HG03175 (cell line): ENCODE measurements at regions not wholly inside any gene's neighbourhood (a gene's known extent, or its start where the extent isn't known, plus 50 kb on each side); places are given as distances from the start of the nearest gene placed in this dataset.

ENCODE experiments used
- ATAC-seq: cut with Tn5 transposase; IDR thresholded peaks from one replicate; pipeline ENCODE4 v1.9.1; 2021; ENCODE audit warnings: mild to moderate bottlenecking, moderate library complexity; ENCODE audit not compliant: unreplicated experiment

GRCh38 chr5:74428275-74428674 lies 212.3 kb downstream of the ENC1 start:
- ATAC-seq: no peak

DNA sequence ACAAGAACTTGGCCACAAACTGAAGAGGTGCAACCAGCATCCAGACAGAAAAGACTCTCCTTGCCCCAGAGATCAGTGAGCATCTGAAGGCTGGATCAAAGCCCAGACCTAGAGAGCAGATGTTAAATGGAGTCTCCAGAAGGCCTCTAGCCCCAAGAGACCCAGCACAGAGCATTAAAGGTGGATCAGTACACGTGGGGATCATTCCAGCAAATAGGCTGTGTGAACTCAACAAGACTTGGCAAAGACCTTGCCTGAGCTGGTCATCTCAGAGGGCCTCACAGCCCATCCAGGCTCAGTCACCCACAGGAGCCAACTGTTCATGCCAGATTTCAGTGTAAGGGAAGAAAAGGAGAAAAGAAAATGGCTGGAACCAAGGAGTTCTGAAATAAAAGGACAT lies 214.0 kb downstream of the ENC1 start:
- ATAC-seq: no peak

GRCh38 chr5:74424162-74424868 lies 216.2 kb downstream of the ENC1 start:
- no peak for ATAC-seq

DNA sequence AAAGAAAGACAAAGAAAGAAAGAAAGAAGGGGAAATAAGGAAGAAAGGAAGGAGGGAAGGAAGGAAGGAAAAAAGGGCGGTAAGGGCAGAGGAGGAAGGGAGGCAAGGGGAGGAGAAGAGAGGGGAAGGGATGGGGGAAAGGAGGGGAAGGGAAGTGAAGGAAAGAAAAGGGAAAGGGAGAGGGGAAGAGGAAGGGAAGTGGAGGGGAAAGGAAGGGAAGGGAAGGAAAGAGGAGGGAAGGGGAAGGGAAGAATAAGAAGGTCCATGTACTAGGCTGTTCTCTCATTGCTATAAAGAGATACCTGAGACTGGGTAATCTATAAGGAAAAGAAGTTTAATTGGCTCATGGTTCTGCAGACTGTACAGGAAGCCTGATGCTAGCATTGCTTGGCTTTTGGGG lies 217.1 kb downstream of the ENC1 start:
- no peak for ATAC-seq

- ATAC-seq: no peak
Measured at GRCh38 chr5:74422671-74423070, 217.9 kb downstream of the ENC1 start.

DNA sequence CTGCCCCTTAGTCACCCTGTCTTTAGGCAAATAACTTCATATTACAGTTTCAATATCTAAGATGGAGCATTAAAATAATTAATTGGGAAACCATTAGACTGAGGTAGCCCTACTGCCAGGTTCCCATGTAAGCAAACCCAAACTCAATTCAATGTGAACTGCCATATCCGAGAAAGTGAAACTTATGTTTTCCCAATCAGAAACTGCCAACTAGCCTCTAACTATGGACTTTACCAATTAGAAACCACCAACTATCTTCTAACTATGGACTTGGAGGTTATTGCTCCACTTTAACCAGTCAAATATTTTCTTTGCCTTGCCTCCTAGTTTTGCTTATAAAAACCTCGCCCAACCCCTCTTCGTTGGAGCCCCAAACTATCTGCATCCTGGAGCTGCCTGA lies 218.5 kb downstream of the ENC1 start:
- no peak for ATAC-seq

GRCh38 chr5:74421377-74421776 lies 219.2 kb downstream of the ENC1 start:
- no peak for ATAC-seq

GRCh38 chr5:74420947-74421346 lies 219.6 kb downstream of the ENC1 start:
- ATAC-seq: no peak

GRCh38 chr5:74420220-74420619 lies 220.3 kb downstream of the ENC1 start:
- ATAC-seq: no peak

- ATAC-seq: no peak
Measured at GRCh38 chr5:74419468-74419867, 221.1 kb downstream of the ENC1 start.

DNA sequence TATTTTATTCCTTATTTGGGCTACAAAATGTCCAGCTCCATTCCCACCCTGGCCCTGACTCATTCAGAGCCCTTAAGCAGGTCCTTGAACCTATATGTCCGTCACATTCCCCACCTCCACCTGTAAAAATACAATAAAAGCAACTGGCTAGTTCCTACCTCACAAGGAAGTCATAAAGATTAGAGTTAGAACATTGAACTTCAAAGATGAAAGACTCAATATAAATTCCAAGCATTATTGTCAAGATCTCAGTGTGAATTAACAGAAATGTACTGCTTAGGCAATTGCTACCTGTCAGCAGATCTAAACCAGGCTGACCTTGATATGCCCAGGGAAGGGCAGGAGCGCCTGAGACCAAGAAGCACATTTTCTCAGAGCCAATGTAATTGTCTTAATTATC lies 221.8 kb downstream of the ENC1 start:
- ATAC-seq: no peak

DNA sequence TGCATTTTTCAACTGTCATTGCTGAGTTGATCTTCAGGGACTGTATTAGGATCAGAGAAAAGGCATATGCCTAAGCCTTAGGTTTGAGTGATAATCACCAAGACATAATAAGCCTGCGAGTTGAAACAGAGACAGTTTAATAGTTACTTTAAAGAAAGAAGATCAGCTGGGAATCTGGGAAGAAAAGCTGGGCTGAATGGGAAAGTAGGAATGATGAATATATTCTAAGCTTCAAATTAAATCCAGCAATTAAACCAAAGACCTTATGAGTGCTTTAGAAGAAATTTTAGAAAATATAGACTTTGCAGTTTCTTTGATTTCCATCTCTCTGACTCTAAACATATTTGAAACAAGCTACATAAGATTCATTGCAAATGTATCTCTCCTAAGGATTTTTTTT lies 222.3 kb downstream of the ENC1 start:
- ATAC-seq: no peak

DNA sequence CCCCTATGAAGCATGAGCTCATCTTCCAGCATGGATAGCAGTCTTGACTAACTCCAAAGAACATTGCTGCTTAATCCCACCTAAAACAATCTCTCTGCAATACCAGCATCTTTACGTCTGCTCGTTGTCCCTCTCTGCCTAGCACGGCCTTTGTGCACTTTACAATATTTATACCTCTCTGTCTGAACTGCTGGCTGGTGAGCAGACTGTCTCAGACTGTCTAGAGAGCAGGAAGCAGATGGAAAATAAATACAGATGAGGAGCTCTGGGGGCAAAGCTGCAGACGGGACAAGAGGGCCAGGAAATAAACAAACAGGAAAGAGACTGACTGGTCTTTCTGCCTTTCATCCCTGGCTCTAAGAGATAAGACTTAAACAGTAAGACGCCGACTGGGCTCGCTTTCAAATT lies 224.8 kb downstream of the ENC1 start:
- ATAC-seq: no peak

GRCh38 chr5:74414228-74414627 lies 226.3 kb downstream of the ENC1 start:
- no peak for ATAC-seq

- ATAC-seq: no peak
Measured at GRCh38 chr5:74413403-74414048, 227.0 kb downstream of the ENC1 start.

- no peak for ATAC-seq
Measured at GRCh38 chr5:74412066-74412465, 228.5 kb downstream of the ENC1 start.

DNA sequence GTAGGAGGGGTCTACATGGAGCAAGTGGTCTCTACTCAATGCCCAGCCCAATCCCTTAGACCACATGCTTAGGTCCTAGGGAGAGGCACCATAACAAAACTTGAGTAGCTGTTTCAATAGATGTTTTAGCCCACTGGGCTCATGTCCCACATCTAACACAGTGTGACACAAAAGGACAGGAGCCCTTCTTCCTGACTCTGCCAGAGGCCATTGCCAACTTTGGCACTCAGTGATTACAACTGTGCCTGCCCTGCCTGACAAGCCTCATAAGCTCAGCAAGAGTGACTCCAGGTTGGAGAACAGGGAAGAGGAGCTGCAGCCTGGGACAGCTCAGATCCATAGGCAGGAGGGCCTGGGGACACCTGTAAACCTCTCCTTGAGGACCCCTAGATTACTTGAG lies 230.8 kb downstream of the ENC1 start:
- no peak for ATAC-seq

DNA sequence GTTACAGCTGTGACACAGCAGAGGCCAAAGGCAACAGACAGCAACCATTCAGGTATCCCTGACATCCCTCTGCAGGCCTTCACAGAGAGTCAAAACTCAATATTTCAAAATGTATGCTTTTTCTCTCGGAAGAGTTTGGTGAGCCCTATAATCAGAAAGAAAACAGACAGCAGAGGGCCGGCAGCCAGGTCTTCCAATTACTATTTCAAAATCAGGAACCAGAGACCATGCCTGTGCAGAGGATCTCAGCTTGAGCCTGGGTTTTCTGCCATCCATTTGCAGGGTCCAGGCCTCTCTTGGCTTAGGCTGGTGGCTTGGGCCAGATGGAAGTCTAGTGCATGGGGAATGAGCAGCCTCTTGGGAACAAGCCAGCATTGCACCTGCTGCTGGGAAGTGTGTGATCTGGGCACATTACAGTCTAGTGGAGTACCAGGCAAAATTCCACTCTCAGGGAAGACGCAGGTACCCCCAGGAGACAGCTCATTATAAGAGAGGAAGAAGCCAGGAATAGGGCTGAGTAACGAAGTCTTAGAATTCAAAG lies 231.3 kb downstream of the ENC1 start:
- no peak for ATAC-seq

DNA sequence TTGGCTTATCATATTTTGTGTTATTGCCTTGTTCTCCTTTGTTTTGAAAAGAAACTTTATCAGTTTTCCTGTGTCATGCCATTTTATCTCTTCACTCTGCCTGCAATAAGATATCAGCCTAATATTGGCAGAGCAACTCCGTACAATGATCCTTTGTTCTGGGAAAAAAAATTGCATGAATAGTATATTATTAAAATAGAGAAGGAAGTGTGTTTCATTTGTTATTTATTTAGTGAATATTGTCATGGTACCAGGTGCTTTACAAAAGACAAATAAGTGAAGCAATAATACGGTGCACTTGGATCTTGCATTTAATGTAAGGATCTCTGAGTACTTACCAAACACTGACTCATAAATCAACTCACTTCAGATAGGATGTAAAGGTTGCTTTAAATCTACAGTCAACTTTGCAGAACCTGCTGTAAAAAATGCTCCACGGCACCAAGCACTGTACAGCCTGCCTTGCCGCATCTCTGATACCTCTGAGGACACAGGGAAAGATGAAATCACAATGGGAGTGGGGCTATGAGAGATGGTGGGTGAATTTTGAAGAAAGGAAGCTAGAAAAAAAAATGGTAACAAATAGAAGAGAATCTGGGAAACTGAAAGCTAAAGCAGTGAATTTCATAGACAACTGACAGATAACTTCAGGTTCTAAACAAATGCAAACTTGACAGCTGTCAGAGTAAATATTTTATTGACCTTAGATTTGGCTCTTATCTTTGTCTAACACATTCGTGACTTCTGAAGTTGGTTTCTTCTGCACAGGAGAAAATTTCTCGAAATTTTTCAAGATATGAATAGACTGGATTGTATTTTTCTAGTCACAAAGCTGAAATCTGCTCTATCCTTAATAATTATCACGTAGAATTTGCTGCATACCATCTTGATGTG lies 232.1 kb downstream of the ENC1 start:
- ATAC-seq: no peak

DNA sequence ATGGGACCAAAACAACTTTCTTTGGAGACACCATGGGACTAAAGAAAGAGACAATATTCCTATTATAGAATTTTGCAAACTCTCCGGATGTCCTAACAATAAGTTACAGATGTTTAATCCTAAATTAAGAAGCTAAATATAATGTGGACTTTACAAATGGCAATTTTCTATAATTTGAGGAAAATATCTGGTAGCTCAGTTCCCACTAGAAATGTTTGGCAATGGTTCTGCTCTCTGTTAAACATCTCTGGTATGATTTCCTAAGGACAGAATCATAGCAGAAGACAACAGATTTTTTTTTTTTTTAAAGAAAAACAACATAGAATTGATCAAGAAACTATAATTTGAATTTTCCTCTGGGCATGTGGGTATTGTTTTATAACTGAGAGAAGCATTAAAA lies 232.8 kb downstream of the ENC1 start:
- no peak for ATAC-seq

DNA sequence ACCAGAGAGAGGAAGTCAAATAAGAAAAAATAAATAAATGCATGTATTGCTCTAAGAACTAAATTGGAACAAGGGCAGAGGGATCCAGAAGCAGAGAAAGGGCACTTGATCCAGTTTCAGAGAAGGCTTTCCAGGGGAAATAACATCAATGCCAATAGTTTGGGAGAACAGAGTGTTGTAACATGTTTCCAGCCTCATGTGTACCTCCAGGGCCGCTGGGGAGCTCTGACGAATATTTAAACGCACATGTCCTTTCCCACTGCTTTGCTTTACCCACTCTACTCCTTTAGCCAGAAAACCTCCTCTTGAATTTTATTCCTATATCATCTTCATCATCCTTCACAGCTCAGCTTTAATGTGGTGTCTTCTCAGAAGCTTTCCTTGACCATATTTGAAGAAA lies 233.7 kb downstream of the ENC1 start:
- no peak for ATAC-seq

GRCh38 chr5:74405593-74405992 lies 234.9 kb downstream of the ENC1 start:
- no peak for ATAC-seq
